IPS DF 4.7 (cell line): ENCODE measurements at regions not wholly inside any gene's neighbourhood (a gene's known extent, or its start where the extent isn't known, plus 50 kb on each side); places are given as distances from the start of the nearest gene placed in this dataset.

Experiments used
- DNase-seq: peaks from one replicate; pipeline ENCODE4 v3.0.0-alpha.2; 2013; ENCODE audit warnings: low spot score; ENCODE audit errors: extremely low read depth

- no peak for DNase-seq
Observed at GRCh38 chr3:111472556-111472955, 69.4 kb upstream of the CD96 start.

- no peak for DNase-seq
Observed at GRCh38 chr3:111473550-111473949, 68.4 kb upstream of the CD96 start.

- DNase-seq: no peak
Observed at GRCh38 chr3:111476701-111477100, 65.3 kb upstream of the CD96 start.

- DNase-seq: no peak
Observed at GRCh38 chr3:111480091-111480490, 61.9 kb upstream of the CD96 start.

- DNase-seq: no peak
Observed at GRCh38 chr3:111481551-111481950, 60.4 kb upstream of the CD96 start.

- no peak for DNase-seq
Observed at GRCh38 chr3:111482574-111482973, 59.4 kb upstream of the CD96 start.

GRCh38 chr3:111485086-111485485 is 56.9 kb upstream of the CD96 start:
- DNase-seq: no peak
